B cell (primary cell): ENCODE measurements at regions not wholly inside any gene's neighbourhood (a gene's known extent, or its start where the extent isn't known, plus 50 kb on each side); places are given as distances from the start of the nearest gene placed in this dataset.

ENCODE experiments used
- ATAC-seq: fragments of 200-7000 bp; cut with Tn5 transposase; one replicate; pipeline ENCODE4 v1.10.0; 2021; ENCODE audit warnings: low read depth, mild to moderate bottlenecking, moderate number of reproducible peaks, moderate library complexity
- CTCF ChIA-PET: fragments of 350-600 bp; sonication (Branson Sonifier 250); formaldehyde crosslinking; loops from one replicate; lab custom pipeline; 2021; ENCODE audit warnings: antibody characterized with exemption, inconsistent platforms; lab: Charles Lee
- POLR2A ChIA-PET: fragments of 350-600 bp; sonication (Branson Sonifier 250); formaldehyde crosslinking; loops from one replicate; lab custom pipeline; 2021; ENCODE audit warnings: antibody characterized with exemption; lab: Charles Lee
- DNase-seq: peaks from one replicate; pipeline ENCODE4 v3.0.0; 2013
- H2AFZ ChIP-seq: 2 replicates; pipeline ENCODE4 v1.6.1; 2012; ENCODE audit warnings: mild to moderate bottlenecking, low read depth, low read length; ENCODE audit not compliant: insufficient read depth, poor library complexity, severe bottlenecking
- H3K27ac ChIP-seq, 2 donors: 1 replicate in 1 of 2; 2 replicates in 1 of 2; pipeline ENCODE4 v1.5.1; 2012 to 2013; ENCODE audit warnings: low read length in 2 of 2, mild to moderate bottlenecking in 2 of 2, moderate library complexity in 1 of 2
- H3K27me3 ChIP-seq, 4 experiments: fragments of 200-600 bp in 1 of 4; sonication (generic) in 1 of 4; replicated peaks in 1 of 4; 1 replicate in 2 of 4; 2 replicates in 2 of 4; pipeline versions ENCODE4 v1.6.1 to v1.7.0; 2013 to 2016; ENCODE audit warnings: low read length in 3 of 4, mild to moderate bottlenecking in 2 of 4, mixed read lengths in 1 of 4, moderate library complexity in 1 of 4; ENCODE audit not compliant: insufficient read depth in 4 of 4, control insufficient read depth in 3 of 4; ENCODE audit errors: control extremely low read depth in 1 of 4
- H3K36me3 ChIP-seq, 2 experiments: replicated peaks in 1 of 2; 1 replicate in 1 of 2; 2 replicates in 1 of 2; pipeline versions ENCODE4 v1.6.1 to v1.7.1; 2013; ENCODE audit warnings: low read length in 1 of 2; ENCODE audit not compliant: insufficient read depth in 2 of 2, control insufficient read depth in 1 of 2; ENCODE audit errors: control extremely low read depth in 1 of 2, extremely low read depth in 1 of 2
- H3K4me1 ChIP-seq, 2 donors: fragments of 200-600 bp in 1 of 2; sonication (generic) in 1 of 2; 1 replicate in 1 of 2; 2 replicates in 1 of 2; pipeline versions ENCODE4 v1.5.1 to v1.6.1; 2013 to 2017; ENCODE audit warnings: low read length in 2 of 2; ENCODE audit not compliant: control insufficient read depth in 2 of 2, insufficient read depth in 2 of 2
- H3K4me2 ChIP-seq: replicated peaks from 2 replicates; pipeline ENCODE3; 2012; ENCODE audit warnings: mild to moderate bottlenecking, low read depth, low read length; ENCODE audit not compliant: poor library complexity, severe bottlenecking
- H3K4me3 ChIP-seq, 5 experiments: fragments of 200-600 bp in 1 of 5; sonication (generic) in 1 of 5; 1 replicate in 3 of 5; 2 replicates in 2 of 5; pipeline versions ENCODE4 v1.5.1 to v1.7.0; 2011 to 2016; ENCODE audit warnings: low read length in 4 of 5, mild to moderate bottlenecking in 4 of 5, low read depth in 2 of 5, control low read depth in 1 of 5, moderate library complexity in 1 of 5; ENCODE audit not compliant: insufficient read depth in 1 of 5; ENCODE audit errors: control extremely low read depth in 1 of 5, extremely low read depth in 1 of 5
- H3K79me2 ChIP-seq: fragments of 200-600 bp; sonication (generic); one replicate; pipeline ENCODE4 v1.6.0; 2016; ENCODE audit warnings: low read length; ENCODE audit not compliant: control insufficient read depth, insufficient read depth
- H3K9ac ChIP-seq: fragments of 200-600 bp; sonication (generic); 2 replicates; pipeline ENCODE4 v1.6.1; 2017; ENCODE audit warnings: mild to moderate bottlenecking, low read length, moderate library complexity
- H3K9me3 ChIP-seq, 3 donors: one replicate each; pipeline versions ENCODE4 v1.6.1 to v1.7.1; 2013; ENCODE audit warnings: low read length in 2 of 3; ENCODE audit not compliant: control insufficient read depth in 2 of 3, insufficient read depth in 1 of 3; ENCODE audit errors: control extremely low read depth in 1 of 3
- H4K20me1 ChIP-seq: 2 replicates; pipeline ENCODE4 v1.6.0; 2012; ENCODE audit warnings: mild to moderate bottlenecking, low read length; ENCODE audit not compliant: insufficient read depth, control insufficient read depth, poor library complexity, severe bottlenecking
- H3K27ac Mint-ChIP-seq: one replicate; pipeline ENCODE4 v1.8.0; 2021; ENCODE audit warnings: mixed read lengths
- H3K27me3 Mint-ChIP-seq: one replicate; pipeline ENCODE4 v1.8.0; 2021; ENCODE audit warnings: mixed read lengths
- H3K4me1 Mint-ChIP-seq: one replicate; pipeline ENCODE4 v1.8.0; 2021; ENCODE audit warnings: mixed read lengths
- H3K4me3 Mint-ChIP-seq: one replicate; pipeline ENCODE4 v1.8.0; 2021; ENCODE audit warnings: mixed read lengths
- H3K9me3 Mint-ChIP-seq: one replicate; pipeline ENCODE4 v1.8.0; 2022; ENCODE audit warnings: mixed read lengths; ENCODE audit not compliant: insufficient read depth
- CTCF ChIP-seq: fragments of 200-600 bp; IDR thresholded peaks from one replicate; pipeline ENCODE4 v1.8.0; 2022; ENCODE audit warnings: antibody characterized with exemption, mild to moderate bottlenecking
- EZH2 ChIP-seq: IDR thresholded peaks from 2 replicates; pipeline ENCODE4 v1.6.1; 2012; ENCODE audit warnings: borderline replicate concordance, low read depth, mild to moderate bottlenecking, moderate library complexity, low read length; ENCODE audit not compliant: insufficient read depth, poor library complexity, severe bottlenecking
- WGBS: methylation state at CpG from one replicate; pipeline ENCODE4 v1.1.5; 2013; ENCODE audit warnings: missing lambda C conversion rate; ENCODE audit not compliant: insufficient coverage; 5-methylcytosine and 5-hydroxymethylcytosine counted together
- intact Hi-C: fragments of 100-400 bp; cut with micrococcal nuclease; formaldehyde crosslinking; loops from one replicate; pipeline ENCODE4 v1.10.0; 2022

- Mint-ChIP-seq H3K27ac (no peak overlapping the region), H3K4me3 (no peak overlapping the region), H3K9me3 (no peaks in the 10 kb centered on the region), H3K27me3 (no peaks in the 10 kb centered on the region), H3K4me1 (no peaks in the 10 kb centered on the region)
- Histone ChIP-seq H2AFZ (no peak overlapping the region), H3K9ac (no peak overlapping the region), H3K4me2 (no peak overlapping the region), H3K4me1 (no peaks in the 10 kb centered on the region), H3K4me3 (no peak overlapping the region), H3K9me3 (no peaks in the 10 kb centered on the region), H3K79me2 (no peaks in the 10 kb centered on the region), H3K27me3 (no peaks in the 10 kb centered on the region), H4K20me1 (no peaks in the 10 kb centered on the region), H3K27ac (no peak overlapping the region), H3K36me3 (no peaks in the 10 kb centered on the region)
- TF ChIP-seq CTCF = no peak
- TF ChIP-seq EZH2 = no peak
- no peak for ATAC-seq
- ChIA-PET CTCF (no interaction called here), POLR2A (no interaction called here)
- no peak for DNase-seq
- intact Hi-C loops = no loop called here
- WGBS = no CpG with 5 or more reads among the region's 1 CpG
These were observed 179.5 kb upstream of the CD96 start for GRCh38 chr3:111362381-111363009.

GRCh38 chr3:111366515-111366914 lies 175.5 kb upstream of the CD96 start:
- no peaks in the 10 kb centered on the region for H4K20me1 ChIP-seq
- TF ChIP-seq EZH2 = no peak
- TF ChIP-seq CTCF = no peak
- H3K4me1 Mint-ChIP-seq = no peaks in the 10 kb centered on the region
- ATAC-seq (no peak), DNase-seq (no peak)
- no peak overlapping the region for H3K27ac ChIP-seq
- H3K36me3 ChIP-seq = no peaks in the 10 kb centered on the region
- H3K9me3 Mint-ChIP-seq = peaks cover 10% of the 10 kb centered on the region
- 80% methylated on average over 1 of the region's 4 CpGs for WGBS
- H3K27ac Mint-ChIP-seq = no peak overlapping the region
- peaks cover 0 to 9% (median 5%) of the 10 kb centered on the region in 3 donors for H3K9me3 ChIP-seq
- no peak overlapping the region for H3K4me3 Mint-ChIP-seq
- H3K4me1 ChIP-seq = no peaks in the 10 kb centered on the region
- H3K79me2 ChIP-seq = no peaks in the 10 kb centered on the region
- H3K4me3 ChIP-seq = no peak overlapping the region
- no peak overlapping the region for H2AFZ ChIP-seq
- H3K27me3 Mint-ChIP-seq = no peaks in the 10 kb centered on the region
- CTCF ChIA-PET = no interaction called here
- H3K9ac ChIP-seq = no peak overlapping the region
- H3K4me2 ChIP-seq = no peak overlapping the region
- intact Hi-C loops = no loop called here
- H3K27me3 ChIP-seq = no peaks in the 10 kb centered on the region
- POLR2A ChIA-PET = no interaction called here
